ENCODE measurements at regions not wholly inside any gene's neighbourhood (a gene's known extent, or its start where the extent isn't known, plus 50 kb on each side); places are given as distances from the start of the nearest gene placed in this dataset.

GRCh38 chr1:237999426-238000052 lies 108.8 kb upstream of the ZP4 start:
- Histone ChIP-seq H3K9ac (replicated peaks; ENCODE audit: extremely low read depth, insufficient read depth, low read length) (no peak overlapping the region), H3K79me2 (ENCODE audit: control insufficient read depth, insufficient read depth, low read length) (no peaks in the 10 kb centered on the region), H3K9me1 (replicated peaks; ENCODE audit: control insufficient read depth, extremely low read depth, insufficient read depth, low read length) (no peaks in the 10 kb centered on the region), H3K27me3 (ENCODE audit: control insufficient read depth in 2 of 2, insufficient read depth in 2 of 2, low read length in 2 of 2) (no peaks in the 10 kb centered on the region), H3K4me3 (replicated peaks in 1 of 3; ENCODE audit: insufficient read depth in 1 of 3, low read depth in 1 of 3, low read length in 3 of 3) (no peak overlapping the region), H3K36me3 (ENCODE audit: control insufficient read depth in 2 of 2, extremely low read depth in 1 of 2, insufficient read depth in 2 of 2, low read length in 2 of 2) (no peaks in the 10 kb centered on the region), H3K9me3 (replicated peaks; ENCODE audit: control insufficient read depth, insufficient read depth, low read length) (no peaks in the 10 kb centered on the region), H2AFZ (ENCODE audit: low read depth, low read length) (no peak overlapping the region), H3K4me1 (ENCODE audit: control insufficient read depth, extremely low read depth, insufficient read depth, low read length) (no peaks in the 10 kb centered on the region), H3K27ac (ENCODE audit: insufficient read depth, low read depth, low read length) (no peak overlapping the region), H4K20me1 (replicated peaks; ENCODE audit: control insufficient read depth, extremely low read depth, insufficient read depth, low read length) (no peaks in the 10 kb centered on the region), H3K4me2 (ENCODE audit: insufficient read depth, low read length) (no peak overlapping the region)
- TF ChIP-seq POLR2AphosphoS5 (IDR thresholded peaks at IDR 0.05; ENCODE audit: insufficient read depth, low read depth, low read length) (no peak), FOS (IDR thresholded peaks at IDR 0.05; ENCODE audit: borderline replicate concordance, insufficient read depth, low read length) (no peak), MYC (IDR thresholded peaks at IDR 0.05; ENCODE audit: low read depth, low read length) (no peak), POLR2A (IDR thresholded peaks at IDR 0.05; ENCODE audit: low read depth, low read length) (no peak), CTCF (IDR thresholded peaks at IDR 0.05; ENCODE audit: extremely low read depth in 1 of 2, insufficient read depth in 1 of 2, low read depth in 1 of 2, low read length in 2 of 2) (no peak)
- DNase-seq (ENCODE audit: low read depth, low spot score) (no peak), FAIRE-seq (no peak)
- POLR2A ChIA-PET, result no interaction called here
- CTCF ChIA-PET, result no interaction called here
- intact Hi-C loops (cut with micrococcal nuclease) (no loop called here), dilution Hi-C loops (cut with MboI; ENCODE audit: extremely low pct_ligation_motif_present, low sequenced_read_pairs) (no loop called here)
- BruUV-seq (replicated peaks), result no TSS peak

- Histone ChIP-seq H3K4me3 (replicated peaks in 1 of 3; ENCODE audit: insufficient read depth in 1 of 3, low read depth in 1 of 3, low read length in 3 of 3) (no peak overlapping the region), H3K79me2 (ENCODE audit: control insufficient read depth, insufficient read depth, low read length) (no peaks in the 10 kb centered on the region), H3K4me2 (ENCODE audit: insufficient read depth, low read length) (no peak overlapping the region), H3K9me3 (replicated peaks; ENCODE audit: control insufficient read depth, insufficient read depth, low read length) (no peaks in the 10 kb centered on the region), H3K9ac (replicated peaks; ENCODE audit: extremely low read depth, insufficient read depth, low read length) (no peak overlapping the region), H3K4me1 (ENCODE audit: control insufficient read depth, extremely low read depth, insufficient read depth, low read length) (no peaks in the 10 kb centered on the region), H2AFZ (ENCODE audit: low read depth, low read length) (no peak overlapping the region), H3K27me3 (ENCODE audit: control insufficient read depth in 2 of 2, insufficient read depth in 2 of 2, low read length in 2 of 2) (no peaks in the 10 kb centered on the region), H3K36me3 (ENCODE audit: control insufficient read depth in 2 of 2, extremely low read depth in 1 of 2, insufficient read depth in 2 of 2, low read length in 2 of 2) (no peaks in the 10 kb centered on the region), H3K9me1 (replicated peaks; ENCODE audit: control insufficient read depth, extremely low read depth, insufficient read depth, low read length) (no peaks in the 10 kb centered on the region), H4K20me1 (replicated peaks; ENCODE audit: control insufficient read depth, extremely low read depth, insufficient read depth, low read length) (no peaks in the 10 kb centered on the region), H3K27ac (ENCODE audit: insufficient read depth, low read depth, low read length) (no peak overlapping the region)
- no peak for TF ChIP-seq MAX (IDR thresholded peaks at IDR 0.05; ENCODE audit: insufficient read depth, insufficient read length)
- no peak for TF ChIP-seq POLR2AphosphoS5 (IDR thresholded peaks at IDR 0.05; ENCODE audit: insufficient read depth, low read depth, low read length)
- TF ChIP-seq EZH2 (IDR thresholded peaks at IDR 0.05; ENCODE audit: borderline replicate concordance, low read depth, low read length, severe bottlenecking), result no peak
- no TSS peak for BruUV-seq (replicated peaks)
- FAIRE-seq (no peak), DNase-seq (ENCODE audit: low read depth, low spot score) (no peak)
- dilution Hi-C loops (cut with MboI; ENCODE audit: extremely low pct_ligation_motif_present, low sequenced_read_pairs), result no loop called here
- ChIA-PET CTCF (no interaction called here), POLR2A (no interaction called here)
- intact Hi-C loops (cut with micrococcal nuclease), result no loop called here
Observed at GRCh38 chr1:237998581-237998980, 107.9 kb upstream of the ZP4 start.

All from endothelial cell of umbilical vein (primary cell).